PC-3 (cell line): ENCODE measurements at regions not wholly inside any gene's neighbourhood (a gene's known extent, or its start where the extent isn't known, plus 50 kb on each side); places are given as distances from the start of the nearest gene placed in this dataset.

Experiments used
- ATAC-seq: fragments of 200-7000 bp; cut with Tn5 transposase; 2 replicates; pipeline ENCODE4 v1.9.1; 2020; ENCODE audit warnings: mild to moderate bottlenecking, moderate library complexity
- BruUV-seq: library from RNA; stranded (reverse); fragments of 400-500 nt; replicated peaks from 2 replicates; lab custom pipeline; 2021; lab: Mats Ljungman, UMichigan
- CTCF ChIA-PET: fragments of 300-600 bp; sonication (Branson Sonifier 250); formaldehyde crosslinking; loops from one replicate; lab custom pipeline; 2022; ENCODE audit warnings: antibody characterized with exemption; lab: Charles Lee
- POLR2A ChIA-PET: fragments of 300-600 bp; sonication (Branson Sonifier 250); formaldehyde crosslinking; loops from one replicate; lab custom pipeline; 2022; ENCODE audit warnings: antibody characterized with exemption; ENCODE audit not compliant: unreplicated experiment; lab: Charles Lee
- DNase-seq: peaks from one replicate; pipeline ENCODE4 v3.0.0-alpha.2; 2015
- H2AFZ ChIP-seq: fragments of 300-600 bp; sonication (generic); 2 replicates; pipeline ENCODE4 v1.6.0; 2016; ENCODE audit warnings: antibody characterized with exemption, low read length
- H3F3A ChIP-seq: fragments of 300-600 bp; sonication (generic); one replicate; pipeline ENCODE4 v1.6.0; 2017; ENCODE audit warnings: antibody characterized with exemption, low read length, control low read depth, mild to moderate bottlenecking; ENCODE audit not compliant: unreplicated experiment
- H3K27ac ChIP-seq: fragments of 300-600 bp; sonication (generic); 2 replicates; pipeline ENCODE4 v1.5.1; 2016; ENCODE audit warnings: mild to moderate bottlenecking, low read length
- H3K27me3 ChIP-seq: fragments of 300-600 bp; sonication (generic); 2 replicates; pipeline ENCODE4 v1.6.1; 2016; ENCODE audit warnings: low read length, mixed read lengths
- H3K36me3 ChIP-seq: fragments of 300-600 bp; sonication (generic); 2 replicates; pipeline ENCODE4 v1.6.1; 2016; ENCODE audit warnings: low read depth, mixed run types, low read length, mixed read lengths
- H3K4me1 ChIP-seq: fragments of 300-600 bp; sonication (generic); 2 replicates; pipeline ENCODE4 v1.5.1; 2016; ENCODE audit warnings: low read length; ENCODE audit not compliant: insufficient read depth
- H3K4me2 ChIP-seq: fragments of 300-600 bp; sonication (generic); 2 replicates; pipeline ENCODE4 v1.6.0; 2016; ENCODE audit warnings: low read length
- H3K4me3 ChIP-seq: fragments of 300-600 bp; sonication (generic); 2 replicates; pipeline ENCODE4 v1.5.1; 2016; ENCODE audit warnings: mild to moderate bottlenecking, low read length, mixed read lengths
- H3K79me2 ChIP-seq: fragments of 300-600 bp; sonication (generic); 2 replicates; pipeline ENCODE4 v1.6.1; 2017; ENCODE audit warnings: low read length, mixed read lengths
- H3K9ac ChIP-seq: fragments of 300-600 bp; sonication (generic); 2 replicates; pipeline ENCODE4 v1.6.0; 2016; ENCODE audit warnings: mild to moderate bottlenecking, low read length
- H3K9me2 ChIP-seq: fragments of 300-600 bp; sonication (generic); replicated peaks from 2 replicates; pipeline ENCODE4 v1.6.1; 2016; ENCODE audit warnings: mixed run types, low read length, mixed read lengths
- H3K9me3 ChIP-seq: fragments of 300-600 bp; sonication (generic); 2 replicates; pipeline ENCODE4 v1.6.1; 2016; ENCODE audit warnings: low read length, mixed read lengths
- H4K20me1 ChIP-seq: fragments of 300-600 bp; sonication (generic); 2 replicates; pipeline ENCODE4 v1.6.1; 2016; ENCODE audit warnings: low read length, mixed read lengths
- CTCF ChIP-seq: fragments of 300-600 bp; sonication (generic); conservative IDR thresholded peaks from 2 replicates; pipeline ENCODE4 v1.5.1; 2017; ENCODE audit warnings: antibody characterized with exemption, low read depth, mild to moderate bottlenecking, low read length
- EZH2 ChIP-seq: fragments of 300-600 bp; sonication (generic); IDR thresholded peaks from one replicate; pipeline ENCODE4 v1.6.1; 2017; ENCODE audit warnings: antibody characterized with exemption, mild to moderate bottlenecking, low read length; ENCODE audit not compliant: unreplicated experiment
- EZH2phosphoT487 ChIP-seq: fragments of 300-600 bp; sonication (generic); IDR thresholded peaks from 2 replicates; pipeline ENCODE4 v1.6.1; 2018; ENCODE audit warnings: mild to moderate bottlenecking, antibody characterized with exemption, low read length, borderline replicate concordance
- intact Hi-C: fragments of 100-400 bp; cut with micrococcal nuclease; formaldehyde crosslinking; loops from 2 replicates; pipeline ENCODE4 v1.9.0; 2023

DNA sequence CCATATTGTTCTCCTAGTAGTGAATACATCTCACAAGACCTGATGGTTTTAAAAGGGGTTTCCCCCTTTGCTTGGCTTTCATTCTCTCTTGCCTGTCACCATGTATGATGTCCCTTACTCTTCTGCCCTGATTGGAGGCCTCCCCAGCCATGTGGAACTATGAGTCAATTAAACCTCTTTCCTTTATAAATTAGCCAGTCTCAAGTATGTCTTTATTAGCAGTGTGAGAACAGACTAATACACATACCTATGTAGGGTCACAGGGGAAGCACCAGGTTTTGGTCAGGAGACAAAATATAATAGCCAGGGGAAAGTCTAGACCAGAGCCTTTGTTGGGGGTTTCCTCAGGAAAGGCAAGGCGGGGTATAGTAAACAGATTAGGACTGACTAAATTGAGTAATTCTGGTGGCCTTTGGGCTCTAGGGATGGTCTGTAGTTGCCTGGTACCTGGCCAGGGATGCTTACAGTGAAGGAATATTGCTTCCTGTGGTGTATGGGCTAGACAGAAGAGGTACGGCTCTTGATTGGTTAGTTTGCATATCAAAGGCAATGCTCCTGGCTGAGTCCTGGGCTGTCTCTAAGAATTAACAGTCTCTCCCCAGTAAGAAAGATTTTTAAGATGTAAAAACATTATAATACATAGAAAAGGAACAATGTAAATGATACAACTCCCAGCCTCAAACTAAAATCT, 254.5 kb downstream of the ELAVL2 start:
- no TSS peak for BruUV-seq
- TF ChIP-seq EZH2phosphoT487 = no peak
- TF ChIP-seq CTCF = no peak
- TF ChIP-seq EZH2 = no peak

GRCh38 chr9:23573800-23574199, 252.2 kb downstream of the ELAVL2 start:
- no peaks in the 10 kb centered on the region for H3K27me3 ChIP-seq
- no peaks in the 10 kb centered on the region for H3K79me2 ChIP-seq
- ChIA-PET CTCF (no interaction called here), POLR2A (no interaction called here)
- DNase-seq (no peak), ATAC-seq (no peak)
- H2AFZ ChIP-seq = no peak overlapping the region
- H3K27ac ChIP-seq = no peak overlapping the region
- H3F3A ChIP-seq = no peaks in the 10 kb centered on the region
- no peak overlapping the region for H3K4me2 ChIP-seq
- H3K9me3 ChIP-seq = no peaks in the 10 kb centered on the region
- H3K36me3 ChIP-seq = no peaks in the 10 kb centered on the region
- no peaks in the 10 kb centered on the region for H4K20me1 ChIP-seq
- H3K9me2 ChIP-seq = no peaks in the 10 kb centered on the region
- intact Hi-C loops = no loop called here
- no TSS peak for BruUV-seq
- H3K9ac ChIP-seq = no peak overlapping the region
- TF ChIP-seq EZH2phosphoT487 (no peak), EZH2 (no peak)
- H3K4me1 ChIP-seq = peaks cover 8% of the 10 kb centered on the region
- no peak overlapping the region for H3K4me3 ChIP-seq

More for the DNA sequence above, 254.5 kb downstream of the ELAVL2 start:
- no peaks in the 10 kb centered on the region for H3K79me2 ChIP-seq
- no peaks in the 10 kb centered on the region for H3K9me2 ChIP-seq
- no peaks in the 10 kb centered on the region for H3F3A ChIP-seq
- no peaks in the 10 kb centered on the region for H4K20me1 ChIP-seq
- ChIA-PET POLR2A (no interaction called here), CTCF (no interaction called here)
- H3K4me3 ChIP-seq = no peak overlapping the region
- no peak overlapping the region for H2AFZ ChIP-seq
- H3K36me3 ChIP-seq = no peaks in the 10 kb centered on the region
- no peaks in the 10 kb centered on the region for H3K27me3 ChIP-seq
- intact Hi-C loops = no loop called here
- no peak overlapping the region for H3K9ac ChIP-seq
- DNase-seq (no peak), ATAC-seq (no peak)
- H3K27ac ChIP-seq = no peak overlapping the region
- H3K9me3 ChIP-seq = no peaks in the 10 kb centered on the region
- no peak overlapping the region for H3K4me2 ChIP-seq
- no peaks in the 10 kb centered on the region for H3K4me1 ChIP-seq

- CTCF ChIA-PET = no interaction called here
Measured at GRCh38 chr9:23577611-23578010, 248.4 kb downstream of the ELAVL2 start.

More at GRCh38 chr9:23577611-23578010, 248.4 kb downstream of the ELAVL2 start:
- intact Hi-C loops = no loop called here
- no peaks in the 10 kb centered on the region for H4K20me1 ChIP-seq
- H3K36me3 ChIP-seq = 0 out of 2 replicates have a peak, but pooled peaks cover 8% of the 10 kb centered on the region
- peak; percentile 68 for DNase-seq
- peaks cover 36% of the 10 kb centered on the region for H3K4me1 ChIP-seq
- no peak overlapping the region for H3K4me2 ChIP-seq
- no peaks in the 10 kb centered on the region for H3K79me2 ChIP-seq
- no peak overlapping the region for H2AFZ ChIP-seq
- TF ChIP-seq EZH2 (no peak), EZH2phosphoT487 (no peak), CTCF (no peak)
- peaks cover 5% of the 10 kb centered on the region for H3F3A ChIP-seq
- H3K9ac ChIP-seq = no peak overlapping the region
- H3K9me3 ChIP-seq = no peaks in the 10 kb centered on the region
- POLR2A ChIA-PET = no interaction called here
- H3K27ac ChIP-seq = no peak overlapping the region
- no TSS peak for BruUV-seq
- H3K9me2 ChIP-seq = no peaks in the 10 kb centered on the region
- no peak overlapping the region for H3K4me3 ChIP-seq
- H3K27me3 ChIP-seq = no peaks in the 10 kb centered on the region
- ATAC-seq = peak; percentile 37; the same call in 1 of the 2 replicates
